ENCODE measurements at regions not wholly inside any gene's neighbourhood (a gene's known extent, or its start where the extent isn't known, plus 50 kb on each side); places are given as distances from the start of the nearest gene placed in this dataset.

DNA sequence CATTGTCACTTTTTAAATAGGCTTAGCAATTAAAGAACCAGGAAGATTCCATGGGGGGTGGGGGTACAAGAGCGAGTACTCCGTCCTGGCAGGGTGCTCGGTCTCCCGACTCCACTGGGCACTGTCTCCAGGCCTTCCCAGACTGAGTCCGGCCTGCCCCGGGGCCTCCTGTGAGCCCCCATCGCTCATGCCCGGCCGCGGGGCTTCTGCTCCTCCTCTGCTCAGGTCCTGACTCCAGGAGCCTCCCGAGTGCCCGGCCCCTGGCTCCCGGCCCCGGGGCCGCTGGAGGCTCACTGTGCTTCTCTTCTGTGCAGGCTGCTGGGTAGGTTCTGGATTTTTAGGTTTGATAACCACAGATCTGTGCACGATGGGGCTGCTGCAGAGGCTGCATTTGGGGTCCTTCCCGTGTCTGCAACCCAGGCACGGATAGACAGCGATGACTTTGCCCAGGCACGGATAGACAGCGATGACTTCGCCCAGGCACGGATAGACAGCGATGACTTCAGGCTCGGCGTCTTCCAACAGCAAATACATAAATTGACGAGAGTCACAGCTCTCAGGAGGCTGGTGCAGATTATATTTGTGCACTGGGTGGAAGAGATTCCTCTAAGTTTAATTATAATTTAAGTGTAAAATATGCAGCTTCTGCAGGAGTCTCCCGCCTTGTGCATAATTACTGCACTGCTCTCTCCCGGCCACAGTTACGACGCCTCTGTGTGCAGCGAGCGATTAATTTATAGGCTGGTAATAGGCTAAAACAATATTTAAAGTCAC is 74.8 kb upstream of the RXRA start:
- DNase-seq (ENCODE audit: low read depth), result no peak

DNA sequence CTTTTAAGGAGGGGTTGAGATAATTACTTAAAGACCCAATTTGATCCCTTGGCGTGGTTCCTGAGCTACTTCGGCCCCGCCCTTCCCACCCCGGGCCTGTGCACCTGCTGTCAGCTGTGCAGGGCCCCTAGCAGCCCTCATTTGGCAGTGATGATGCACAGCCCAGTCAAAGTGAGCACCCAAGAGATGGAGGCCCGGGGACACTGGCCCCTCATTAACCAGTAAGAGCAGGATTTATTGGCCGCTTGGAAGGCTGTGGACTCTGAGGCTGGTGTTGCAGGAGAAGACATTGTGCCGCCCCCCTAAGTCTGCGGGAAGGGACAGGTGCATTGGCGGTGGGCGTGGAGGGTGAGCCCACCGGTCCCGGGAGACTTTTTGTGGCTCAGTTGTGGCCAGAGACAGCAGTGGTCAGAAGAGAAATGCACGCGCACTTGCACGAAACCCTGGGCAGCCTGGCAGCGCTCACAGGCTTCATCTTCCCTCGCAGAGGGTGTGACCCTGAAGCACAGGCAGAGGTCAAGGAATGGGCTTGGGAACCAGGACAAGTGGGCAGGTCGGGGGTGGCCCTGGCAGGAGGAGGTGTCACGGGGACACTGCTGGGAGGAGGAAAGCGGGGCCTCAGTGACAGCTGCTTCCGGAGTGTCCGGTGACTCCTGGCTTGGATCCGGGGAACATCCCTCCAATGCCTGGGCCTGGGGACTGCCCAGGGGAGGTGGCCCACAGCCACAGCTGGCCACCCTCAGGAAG is 74.0 kb upstream of the RXRA start:
- no peak for DNase-seq (ENCODE audit: low read depth)

DNA sequence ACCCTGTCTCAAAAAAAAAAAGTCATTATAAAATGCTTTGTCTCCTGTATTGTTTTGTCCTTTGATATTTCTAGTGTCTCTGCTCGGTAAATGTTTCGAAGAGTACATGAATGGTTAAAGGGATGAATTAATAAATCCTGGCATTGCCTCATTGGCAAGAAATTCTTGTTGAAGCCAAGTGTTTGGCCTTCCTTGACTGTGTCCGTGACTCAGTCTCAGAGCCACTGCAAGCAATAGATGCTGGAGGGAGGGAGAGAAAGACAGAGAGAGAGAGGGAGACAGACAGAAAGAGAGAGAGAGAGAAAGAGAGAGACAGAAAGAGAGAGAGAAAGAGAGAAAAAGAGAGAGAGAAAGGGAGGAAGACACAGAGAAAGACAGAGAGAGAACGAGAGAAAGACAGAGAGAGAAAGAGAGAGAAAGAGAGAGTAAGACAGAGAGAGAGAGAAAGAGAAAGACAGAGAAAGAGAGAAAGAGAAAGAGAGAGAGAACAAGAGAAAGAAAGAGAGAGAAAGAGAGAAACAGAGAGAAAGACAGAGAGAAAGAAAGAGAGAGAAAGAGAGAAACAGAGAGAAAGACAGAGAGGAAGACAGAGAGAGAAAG is 72.5 kb upstream of the RXRA start:
- DNase-seq (ENCODE audit: low read depth), result no peak

- no peak for DNase-seq (ENCODE audit: low read depth)
Measured at GRCh38 chr9:134258332-134258731, 67.9 kb upstream of the RXRA start.

- DNase-seq (ENCODE audit: low read depth), result no peak
Measured at GRCh38 chr9:134258828-134259546, 67.3 kb upstream of the RXRA start.

DNA sequence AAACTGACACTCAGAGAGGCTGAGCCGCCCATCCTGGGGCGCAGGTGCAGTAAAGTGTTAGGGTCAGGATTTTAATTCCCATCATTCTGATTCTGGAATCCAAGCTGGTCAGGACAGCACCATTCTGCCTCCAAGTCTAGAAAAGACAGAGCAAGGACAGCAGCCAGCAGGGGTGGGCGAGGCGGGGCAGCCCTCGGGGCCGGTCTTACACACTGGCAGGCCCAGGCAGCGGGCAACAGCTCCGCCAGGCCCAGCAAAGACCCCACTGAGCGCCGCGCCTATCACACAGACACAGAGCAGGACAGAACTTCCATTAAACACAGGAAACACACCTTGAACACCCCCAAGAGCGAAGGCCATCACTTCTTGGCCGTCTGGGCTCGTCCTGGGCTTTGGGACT is 66.5 kb upstream of the RXRA start:
- no peak for DNase-seq (ENCODE audit: low read depth)

DNA sequence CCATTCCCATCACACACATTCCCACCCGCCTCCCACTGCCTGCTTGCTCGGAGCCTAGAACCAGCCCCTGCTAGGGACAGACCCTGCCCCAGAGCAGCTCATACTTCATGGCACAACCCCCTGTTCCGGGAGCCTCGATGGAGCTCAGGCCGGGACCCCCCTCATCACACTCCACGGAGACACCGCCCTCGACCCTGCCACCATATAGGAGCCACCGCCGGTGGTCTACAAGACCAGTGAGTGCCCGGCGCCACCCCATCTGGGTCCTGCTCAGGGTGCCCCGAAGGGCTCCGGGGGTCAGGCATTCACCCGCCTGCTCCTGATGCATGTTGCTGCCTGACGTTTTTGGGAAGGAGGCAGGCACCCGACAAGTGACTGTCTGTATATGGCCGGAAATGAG is 65.5 kb upstream of the RXRA start:
- no peak for DNase-seq (ENCODE audit: low read depth)

- DNase-seq (ENCODE audit: low read depth), result no peak
Measured at GRCh38 chr9:134262035-134262434, 64.2 kb upstream of the RXRA start.

DNA sequence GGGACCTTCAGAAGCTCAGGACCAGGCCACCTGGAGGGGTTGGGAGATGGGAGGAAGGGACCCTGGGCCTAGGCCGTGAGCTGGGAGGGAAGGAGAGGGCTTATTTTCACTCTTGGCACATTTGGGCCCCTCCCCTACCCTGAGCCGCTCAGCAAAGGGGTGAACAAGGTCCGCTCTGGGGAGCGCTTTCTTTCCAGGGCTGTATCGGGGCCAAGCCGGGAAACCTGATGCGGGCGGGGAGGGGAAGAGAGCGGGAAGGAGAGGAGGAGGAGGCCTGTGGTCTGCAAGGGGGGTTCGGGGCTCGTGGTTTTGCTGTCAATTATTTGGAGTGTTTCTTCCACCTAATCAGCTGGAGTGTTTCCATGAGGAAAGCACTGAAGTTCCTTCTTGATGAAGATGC is 62.7 kb upstream of the RXRA start:
- no peak for DNase-seq (ENCODE audit: low read depth)

GRCh38 chr9:134264169-134264568 is 62.1 kb upstream of the RXRA start:
- no peak for DNase-seq (ENCODE audit: low read depth)

DNA sequence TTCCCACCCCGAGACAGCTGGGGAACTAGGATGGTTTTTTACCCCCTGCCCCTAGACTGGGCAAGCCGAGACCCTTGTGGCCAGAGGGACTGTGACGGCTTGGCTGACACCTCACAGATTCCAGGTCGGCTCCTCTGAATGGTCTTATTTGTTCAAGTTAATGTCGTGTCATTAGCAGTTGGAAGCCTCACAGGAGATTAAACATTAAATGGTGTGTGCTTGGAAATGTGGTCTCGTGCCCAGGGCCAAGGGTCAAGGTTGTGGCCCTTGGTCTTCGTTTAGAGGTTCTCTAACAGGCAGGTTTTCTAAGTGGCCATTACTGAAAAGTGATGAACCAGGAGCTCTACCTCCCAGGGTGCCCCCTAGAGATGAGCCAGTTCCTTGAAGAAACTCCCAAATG is 61.2 kb upstream of the RXRA start:
- no peak for DNase-seq (ENCODE audit: low read depth)

DNA sequence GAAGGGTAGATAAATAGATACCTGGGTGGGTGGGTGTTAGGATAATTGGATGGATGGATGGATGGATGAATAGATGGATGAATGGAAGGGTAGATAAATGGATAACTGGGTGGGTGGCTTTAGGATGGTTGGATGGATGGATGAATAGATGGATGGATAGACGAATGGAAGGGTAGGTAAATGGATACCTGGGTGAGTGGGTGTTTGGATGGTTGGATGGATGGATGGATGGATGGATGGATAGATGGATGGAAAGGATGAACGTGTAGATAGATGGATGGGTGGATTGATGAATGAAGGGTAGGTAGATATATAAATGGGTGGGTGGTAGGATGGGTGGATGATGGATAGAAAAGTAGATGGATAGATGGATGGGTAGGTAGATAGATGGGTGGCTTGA is 59.8 kb upstream of the RXRA start:
- DNase-seq (ENCODE audit: low read depth), result no peak

- DNase-seq (ENCODE audit: low read depth), result no peak
Measured at GRCh38 chr9:134267305-134267880, 58.9 kb upstream of the RXRA start.

GRCh38 chr9:134267881-134268724 is 58.2 kb upstream of the RXRA start:
- no peak for DNase-seq (ENCODE audit: low read depth)

DNA sequence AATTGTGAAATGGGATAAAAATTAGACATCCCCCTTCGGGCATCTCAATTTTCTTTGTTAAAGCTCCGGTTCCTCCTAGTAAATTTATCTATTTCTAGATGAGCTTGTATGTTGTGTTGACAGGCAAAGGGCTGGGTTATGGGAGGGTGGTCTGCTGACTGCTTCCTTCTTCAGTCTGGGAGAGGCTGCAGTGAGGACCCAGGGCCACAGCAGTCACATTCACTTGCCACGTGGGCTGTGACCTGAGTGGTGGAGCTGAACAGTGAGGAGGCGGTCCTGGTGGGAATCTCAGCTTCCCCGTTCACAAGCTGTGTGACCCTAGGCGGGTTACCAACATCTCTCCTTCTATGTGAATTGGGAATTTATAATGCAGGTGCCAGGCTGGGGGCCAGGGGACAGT is 57.5 kb upstream of the RXRA start:
- no peak for DNase-seq (ENCODE audit: low read depth)

DNA sequence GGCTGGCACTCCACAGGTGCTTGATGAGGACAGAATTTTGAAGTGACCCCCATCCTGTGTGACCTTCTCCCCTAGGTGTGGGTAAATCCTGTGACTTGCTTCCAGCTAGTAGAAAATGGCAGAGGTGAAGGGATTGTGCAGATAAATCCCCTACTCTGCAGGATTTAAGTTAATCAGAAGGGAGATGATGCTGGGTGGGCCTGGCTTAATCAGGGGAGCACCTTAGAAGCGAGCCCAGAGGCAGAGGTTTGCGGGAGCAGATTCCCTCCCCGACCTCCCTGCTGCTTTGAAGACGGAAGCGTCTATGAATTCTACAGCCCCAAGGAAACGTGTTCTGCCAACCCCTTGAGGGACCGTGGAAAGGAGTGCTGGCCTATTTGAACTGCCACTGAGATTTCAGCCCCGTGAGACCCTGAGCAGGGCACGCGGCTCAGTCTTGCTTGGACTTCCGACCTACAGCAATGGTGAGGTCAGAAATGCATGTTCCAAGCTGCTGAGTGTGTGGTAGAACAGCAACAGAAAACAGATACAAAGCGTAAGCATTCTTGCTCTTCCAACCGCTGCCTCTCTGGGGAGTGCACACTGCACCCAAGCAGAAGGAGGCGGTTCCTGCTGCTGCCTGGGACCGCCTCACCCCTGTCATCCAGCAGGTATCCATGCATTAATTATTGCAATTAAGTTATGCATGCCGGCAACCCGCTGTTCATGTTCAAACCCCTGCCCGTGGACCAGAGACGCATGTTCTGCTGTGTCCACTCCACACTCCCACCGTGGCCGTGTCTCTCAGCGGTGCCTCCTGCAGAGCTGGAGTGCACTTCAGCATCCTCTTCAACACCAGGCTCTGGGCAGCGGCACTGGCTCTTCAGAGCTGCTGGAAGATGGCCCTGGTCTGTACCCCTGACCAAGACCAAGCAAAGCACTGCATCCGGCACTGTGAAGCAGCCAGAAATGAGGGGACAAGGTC is 54.6 kb upstream of the RXRA start:
- DNase-seq (ENCODE audit: low read depth), result no peak

- no peak for DNase-seq (ENCODE audit: low read depth)
Measured at GRCh38 chr9:134272302-134273023, 53.8 kb upstream of the RXRA start.

DNA sequence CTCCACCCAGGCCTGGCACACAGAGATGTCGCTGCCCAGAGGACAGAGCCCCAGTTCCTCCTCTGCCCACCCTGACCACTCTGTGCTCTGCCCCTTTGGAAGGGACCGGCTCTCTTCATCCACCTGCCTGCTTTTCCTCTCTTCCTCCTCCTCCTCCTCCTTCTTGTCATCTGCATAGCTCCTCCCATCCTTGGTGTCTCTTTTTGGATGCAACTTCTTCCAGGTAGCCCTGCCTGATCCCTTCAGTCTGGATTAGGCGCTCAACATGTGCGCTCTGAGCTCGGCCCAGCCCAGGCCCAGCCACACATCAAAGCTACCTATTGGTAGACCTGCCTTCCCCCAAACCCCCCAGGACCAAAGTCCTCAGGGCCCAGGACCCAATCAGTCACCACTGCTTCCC is 52.6 kb upstream of the RXRA start:
- DNase-seq (ENCODE audit: low read depth), result no peak

- DNase-seq (ENCODE audit: low read depth), result no peak
Measured at GRCh38 chr9:134275375-134275774, 50.9 kb upstream of the RXRA start.
